ENCODE measurements at regions not wholly inside any gene's neighbourhood (a gene's known extent, or its start where the extent isn't known, plus 50 kb on each side); places are given as distances from the start of the nearest gene placed in this dataset.

- DNase-seq: no peak
These were observed 110.0 kb upstream of the ARHGAP5 start for GRCh38 chr14:31966896-31967668.

- no peak for DNase-seq
These were observed 109.5 kb upstream of the ARHGAP5 start for GRCh38 chr14:31967669-31967975.

GRCh38 chr14:31968107-31968810 is 108.8 kb upstream of the ARHGAP5 start:
- DNase-seq: no peak

GRCh38 chr14:31968956-31969698 is 108.0 kb upstream of the ARHGAP5 start:
- no peak for DNase-seq

- DNase-seq: no peak
These were observed 107.3 kb upstream of the ARHGAP5 start for GRCh38 chr14:31969699-31970240.

GRCh38 chr14:31970744-31971143 is 106.4 kb upstream of the ARHGAP5 start:
- no peak for DNase-seq

DNA sequence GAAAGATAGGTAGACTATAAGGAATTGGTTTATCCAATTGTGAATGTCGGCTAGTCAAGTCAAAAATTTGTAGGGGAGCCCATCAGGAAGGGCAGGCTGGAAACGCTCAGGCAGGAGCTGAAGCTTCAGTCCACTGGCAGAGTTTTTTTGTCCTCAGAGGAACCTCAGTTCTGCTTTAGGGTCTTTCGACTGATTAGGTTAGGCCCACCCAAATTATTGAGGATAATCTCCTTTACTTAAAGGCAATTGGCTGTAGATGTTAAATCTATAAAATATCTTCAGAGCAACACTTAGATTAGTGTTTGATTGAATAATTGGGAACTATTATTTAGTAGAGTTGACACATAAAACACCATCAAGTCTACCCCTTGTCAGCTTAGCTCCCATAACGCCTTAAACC is 105.5 kb upstream of the ARHGAP5 start:
- no peak for DNase-seq

- no peak for DNase-seq
These were observed 100.0 kb upstream of the ARHGAP5 start for GRCh38 chr14:31977001-31977556.

DNA sequence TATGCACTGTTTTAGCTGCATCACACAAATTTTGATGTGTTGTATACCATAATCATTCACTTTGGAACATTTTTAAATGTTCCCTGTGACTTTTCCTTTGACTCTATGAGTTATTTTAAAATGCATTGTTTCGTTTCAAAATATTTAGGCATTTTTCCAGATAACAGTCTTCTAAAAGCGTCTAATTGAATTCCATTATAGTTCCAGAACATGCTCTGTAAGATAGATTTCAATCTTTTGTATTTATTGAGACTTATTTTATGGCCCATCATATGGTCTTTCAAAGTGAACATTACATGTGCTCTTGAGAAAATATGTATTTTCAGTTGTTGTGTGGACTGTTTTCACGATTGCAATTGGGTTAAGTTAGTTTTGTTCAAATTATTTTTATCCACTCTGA is 98.7 kb upstream of the ARHGAP5 start:
- no peak for DNase-seq

DNA sequence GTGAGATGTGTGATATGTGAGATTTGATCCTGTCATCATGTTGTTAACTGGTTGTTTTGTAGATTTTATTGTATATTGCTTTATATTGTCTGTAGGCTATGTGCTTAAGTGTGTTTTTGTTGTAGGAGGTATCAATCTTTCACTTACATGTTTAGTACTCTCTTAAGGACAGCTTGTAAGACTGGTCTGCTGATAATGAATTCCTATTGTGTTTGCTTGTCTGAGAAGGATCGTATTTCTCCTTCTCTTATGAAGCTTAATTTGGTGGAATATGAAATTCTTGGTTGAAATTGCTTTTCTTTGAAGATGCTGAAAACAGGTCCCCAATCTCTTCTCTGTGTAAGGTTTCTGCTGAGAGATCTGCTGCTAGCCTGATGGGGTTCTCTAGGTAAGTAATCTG is 94.5 kb upstream of the ARHGAP5 start:
- no peak for DNase-seq

GRCh38 chr14:31986405-31986804 is 90.7 kb upstream of the ARHGAP5 start:
- no peak for DNase-seq

DNA sequence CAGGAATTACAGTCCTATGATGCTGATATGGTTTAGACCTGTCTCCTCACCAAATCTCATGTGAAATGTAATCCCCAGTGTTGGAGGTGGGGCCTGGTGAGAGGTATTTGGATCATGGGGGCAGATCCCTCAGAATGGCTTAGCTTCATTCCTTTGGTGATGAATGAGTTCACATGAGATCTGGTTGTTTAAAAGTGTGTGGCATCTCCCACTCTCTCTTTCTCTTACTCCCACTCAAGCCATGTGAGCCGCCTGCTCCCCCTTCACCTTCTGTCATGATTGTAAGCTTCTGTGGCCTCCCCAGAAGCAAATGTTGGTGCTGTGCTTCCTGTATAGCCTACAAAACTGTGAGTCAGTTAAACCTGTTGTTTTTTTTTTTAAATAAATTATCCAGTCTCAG is 89.4 kb upstream of the ARHGAP5 start:
- no peak for DNase-seq

DNA sequence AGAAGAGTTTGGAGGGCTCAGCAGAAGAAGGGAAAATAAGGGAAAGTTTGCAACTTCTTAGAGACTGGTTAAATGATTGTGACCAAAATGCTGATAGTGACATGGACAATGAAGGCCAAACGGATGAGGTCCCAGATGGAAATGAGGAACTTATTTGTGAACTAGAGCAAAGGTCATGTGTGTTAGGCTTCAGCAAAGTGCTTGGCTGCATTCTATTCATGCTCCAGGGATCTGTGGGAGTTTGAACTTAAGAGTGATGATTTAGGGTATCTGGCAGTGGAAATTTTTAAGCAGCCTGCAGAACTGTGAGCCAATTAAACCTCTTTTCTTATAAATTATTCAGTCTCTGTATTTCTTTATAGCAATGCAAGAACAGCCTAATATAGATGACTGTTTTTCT is 88.9 kb upstream of the ARHGAP5 start:
- DNase-seq: no peak

DNA sequence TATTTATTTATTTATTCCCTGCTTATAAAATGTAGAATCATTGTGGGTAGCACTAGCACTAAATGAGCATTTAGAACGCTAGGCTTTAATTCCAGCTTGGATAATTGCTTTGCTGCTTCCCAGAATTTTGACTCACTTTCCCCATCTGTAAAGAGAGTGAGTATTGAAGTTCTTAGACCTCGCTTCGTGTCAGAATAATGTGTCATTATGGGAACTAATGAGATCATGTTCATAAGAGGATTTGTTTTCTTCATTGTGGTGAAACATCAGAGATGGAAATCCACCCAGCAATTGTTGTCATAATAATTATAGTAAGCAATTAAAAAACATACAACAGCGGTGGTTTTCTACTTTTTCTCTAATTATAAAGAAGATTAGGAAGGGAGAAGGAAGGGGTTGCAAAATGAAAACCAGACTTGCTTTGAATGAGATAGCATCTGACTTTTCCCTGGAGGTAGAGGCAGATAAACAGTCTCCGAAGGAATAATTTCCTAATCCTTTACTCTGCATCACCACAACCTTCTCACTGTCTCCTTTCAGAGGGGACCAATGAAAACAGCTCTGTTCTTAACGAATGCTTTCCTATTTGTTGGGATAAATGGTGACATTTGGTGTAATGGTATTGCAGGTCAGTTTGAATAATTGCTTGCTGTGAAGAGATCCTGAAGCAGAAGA is 86.8 kb upstream of the ARHGAP5 start:
- no peak for DNase-seq

DNA sequence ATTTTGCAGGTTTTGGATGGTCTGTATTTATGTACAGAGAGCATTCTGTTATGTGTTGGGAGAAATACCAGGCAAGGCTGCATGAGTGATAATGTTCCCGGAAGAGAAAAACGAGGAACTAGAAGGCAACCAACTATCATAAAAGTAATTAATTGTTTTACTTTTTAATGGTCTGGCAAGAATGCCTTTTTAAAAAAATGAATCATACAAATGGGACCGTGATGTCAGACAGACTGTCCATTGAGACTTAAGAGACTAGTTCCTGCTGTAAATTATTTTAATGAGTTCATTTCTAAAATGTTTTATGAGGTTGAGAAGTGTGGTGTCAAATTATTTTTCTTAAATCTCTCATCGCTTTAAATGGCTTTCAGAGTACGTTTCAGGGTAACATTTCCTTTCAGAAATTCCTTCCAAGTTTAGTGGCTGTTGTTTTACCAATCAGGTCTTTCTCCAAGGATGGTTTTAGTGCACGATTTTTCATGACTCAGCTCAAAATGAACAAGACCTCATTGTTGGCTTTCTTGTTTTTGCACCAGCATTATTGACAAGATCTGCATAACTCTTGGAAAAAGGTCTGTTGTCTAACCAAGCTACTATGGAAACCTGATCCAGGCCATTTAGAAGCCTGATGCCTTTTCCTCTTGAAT is 86.1 kb upstream of the ARHGAP5 start:
- DNase-seq: no peak

GRCh38 chr14:31992011-31992447 is 85.1 kb upstream of the ARHGAP5 start:
- no peak for DNase-seq

DNA sequence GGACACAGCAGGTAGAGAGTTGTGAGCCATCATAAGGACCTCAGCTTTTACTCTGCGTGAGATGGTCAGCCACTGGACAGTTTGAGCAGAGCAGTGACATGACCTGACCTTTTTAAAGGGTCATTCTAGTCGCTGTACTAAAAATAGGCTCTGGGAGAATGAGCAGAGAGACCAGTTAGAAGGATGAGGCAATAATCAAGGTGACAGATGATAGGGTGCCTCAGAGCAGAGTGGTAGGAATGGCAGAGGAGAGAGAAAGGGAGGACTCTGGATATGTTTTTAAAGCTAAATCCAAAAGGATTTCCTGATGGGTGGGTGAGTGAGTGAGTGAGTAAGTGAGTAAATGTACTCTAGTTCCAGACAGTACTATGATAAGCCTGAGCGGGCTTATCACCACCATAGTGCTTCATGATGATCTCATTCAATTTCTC is 83.6 kb upstream of the ARHGAP5 start:
- DNase-seq: no peak

DNA sequence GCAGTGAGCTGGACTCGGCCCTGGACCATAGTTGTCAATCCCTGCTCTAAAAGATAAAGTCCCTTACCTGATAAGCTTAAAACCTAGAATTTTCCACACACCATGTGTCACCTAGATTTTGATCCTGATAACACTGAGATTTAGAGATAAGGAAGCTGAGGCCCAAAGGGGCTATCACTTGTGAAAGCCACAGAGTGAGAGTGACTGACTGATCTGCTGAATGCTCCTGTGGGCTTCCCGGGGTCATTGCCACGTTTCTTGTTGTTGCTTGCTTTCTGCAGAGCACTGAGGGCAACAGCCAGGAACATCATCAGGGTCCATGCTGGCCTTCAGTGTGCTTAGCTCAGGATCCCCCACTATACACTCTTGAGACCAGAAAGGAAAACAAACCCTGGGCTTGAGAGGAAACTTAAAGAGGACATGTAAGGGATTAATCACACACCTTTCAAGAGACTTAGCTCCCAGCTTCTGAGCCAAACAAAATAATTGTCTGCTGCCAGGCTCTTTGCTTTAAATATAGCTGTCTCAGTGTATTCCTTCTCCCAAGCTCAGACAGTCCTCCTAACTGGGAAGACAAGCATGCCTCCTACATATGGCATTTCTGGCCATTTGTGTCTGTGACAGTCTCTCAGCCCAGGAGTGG is 82.6 kb upstream of the ARHGAP5 start:
- no peak for DNase-seq

DNA sequence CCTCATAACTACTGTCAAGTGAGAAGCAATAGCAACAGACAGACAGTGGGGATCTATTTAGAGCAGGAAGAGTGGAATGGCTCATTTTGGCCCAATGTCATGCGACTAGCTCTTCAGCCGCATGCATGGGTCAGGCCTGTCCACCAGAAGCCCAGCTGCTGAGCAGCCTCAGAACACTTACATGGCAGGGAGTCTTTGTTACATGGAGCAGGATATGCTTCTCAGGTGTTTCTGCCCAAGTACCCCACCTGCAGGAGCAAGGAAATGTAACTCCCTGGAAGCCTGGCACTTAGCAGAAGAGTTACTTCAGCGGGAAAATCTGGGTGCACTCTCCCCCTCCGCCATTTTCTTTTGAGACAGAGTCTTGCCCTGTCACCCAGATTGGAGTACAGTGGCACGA is 73.5 kb upstream of the ARHGAP5 start:
- DNase-seq: no peak

GRCh38 chr14:32004300-32004699 is 72.8 kb upstream of the ARHGAP5 start:
- DNase-seq: no peak

- no peak for DNase-seq
These were observed 71.5 kb upstream of the ARHGAP5 start for GRCh38 chr14:32005628-32006027.
